Lower leg skin (tissue), 3 donors: ENCODE measurements at regions not wholly inside any gene's neighbourhood (a gene's known extent, or its start where the extent isn't known, plus 50 kb on each side); places are given as distances from the start of the nearest gene placed in this dataset.

Source experiments
- POLR2A ChIP-seq, 2 donors: fragments of 450-650 bp; IDR thresholded peaks; one replicate each; pipeline ENCODE4 v1.6.1; 2016 to 2017; ENCODE audit warnings: antibody characterized with exemption in 2 of 2, mild to moderate bottlenecking in 1 of 2, moderate library complexity in 1 of 2
- TF ChIP-seq, protein P1 (sequence below), 3 donors: fragments of 450-650 bp; IDR thresholded peaks; one replicate each; pipeline ENCODE4 v1.5.1; 2016; ENCODE audit warnings: antibody characterized with exemption in 3 of 3, mild to moderate bottlenecking in 3 of 3, moderate library complexity in 2 of 3

DNA sequence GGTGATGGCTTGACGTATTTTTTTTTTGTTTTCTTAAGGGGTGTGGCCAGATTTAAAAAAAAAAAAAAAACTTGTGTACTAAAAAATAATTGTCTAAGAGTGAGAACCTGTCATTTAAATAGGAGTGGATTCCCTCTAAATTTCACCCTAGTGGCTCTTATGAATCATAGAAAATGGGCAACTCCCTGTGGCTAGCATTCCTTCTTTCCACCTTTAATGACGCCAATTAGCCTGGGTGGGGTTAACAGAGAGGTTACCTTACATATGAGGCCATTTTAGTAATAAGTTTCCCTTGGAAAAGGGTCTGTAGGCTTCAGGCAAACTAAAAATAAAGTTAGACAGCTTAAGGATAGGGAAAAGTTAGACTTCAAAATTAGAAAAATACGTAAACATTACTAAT lies 223.5 kb upstream of the FAM241A start:
- TF ChIP-seq, protein P1, sequence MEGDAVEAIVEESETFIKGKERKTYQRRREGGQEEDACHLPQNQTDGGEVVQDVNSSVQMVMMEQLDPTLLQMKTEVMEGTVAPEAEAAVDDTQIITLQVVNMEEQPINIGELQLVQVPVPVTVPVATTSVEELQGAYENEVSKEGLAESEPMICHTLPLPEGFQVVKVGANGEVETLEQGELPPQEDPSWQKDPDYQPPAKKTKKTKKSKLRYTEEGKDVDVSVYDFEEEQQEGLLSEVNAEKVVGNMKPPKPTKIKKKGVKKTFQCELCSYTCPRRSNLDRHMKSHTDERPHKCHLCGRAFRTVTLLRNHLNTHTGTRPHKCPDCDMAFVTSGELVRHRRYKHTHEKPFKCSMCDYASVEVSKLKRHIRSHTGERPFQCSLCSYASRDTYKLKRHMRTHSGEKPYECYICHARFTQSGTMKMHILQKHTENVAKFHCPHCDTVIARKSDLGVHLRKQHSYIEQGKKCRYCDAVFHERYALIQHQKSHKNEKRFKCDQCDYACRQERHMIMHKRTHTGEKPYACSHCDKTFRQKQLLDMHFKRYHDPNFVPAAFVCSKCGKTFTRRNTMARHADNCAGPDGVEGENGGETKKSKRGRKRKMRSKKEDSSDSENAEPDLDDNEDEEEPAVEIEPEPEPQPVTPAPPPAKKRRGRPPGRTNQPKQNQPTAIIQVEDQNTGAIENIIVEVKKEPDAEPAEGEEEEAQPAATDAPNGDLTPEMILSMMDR (IDR thresholded peaks at IDR 0.05), result no peak
- no peak for TF ChIP-seq POLR2A (IDR thresholded peaks at IDR 0.05)
